ENCODE measurements at regions not wholly inside any gene's neighbourhood (a gene's known extent, or its start where the extent isn't known, plus 50 kb on each side); places are given as distances from the start of the nearest gene placed in this dataset.

- no peak for TF ChIP-seq CTCF (IDR thresholded peaks at IDR 0.05)
- H3K9me3 Mint-ChIP-seq (ENCODE audit: unreplicated experiment), result peaks cover 3% of the 10 kb centered on the region
- H3K4me3 Mint-ChIP-seq (ENCODE audit: unreplicated experiment), result no peak overlapping the region
- H3K4me1 Mint-ChIP-seq (ENCODE audit: unreplicated experiment), result no peaks in the 10 kb centered on the region
- no peak overlapping the region for H3K27ac Mint-ChIP-seq (ENCODE audit: unreplicated experiment)
- H3K36me3 Mint-ChIP-seq (ENCODE audit: unreplicated experiment), result no peaks in the 10 kb centered on the region
- no peak for DNase-seq (ENCODE audit: extremely low spot score, unreplicated experiment)
- H3K27me3 Mint-ChIP-seq (ENCODE audit: unreplicated experiment), result no peaks in the 10 kb centered on the region
Measured at GRCh38 chr6:3650959-3651697, 100.4 kb downstream of the PXDC1 start.

GRCh38 chr6:3650076-3650958 is 101.2 kb downstream of the PXDC1 start:
- H3K27ac Mint-ChIP-seq (ENCODE audit: unreplicated experiment), result no peak overlapping the region
- no peak overlapping the region for H3K4me3 Mint-ChIP-seq (ENCODE audit: unreplicated experiment)
- no peaks in the 10 kb centered on the region for H3K27me3 Mint-ChIP-seq (ENCODE audit: unreplicated experiment)
- no peaks in the 10 kb centered on the region for H3K36me3 Mint-ChIP-seq (ENCODE audit: unreplicated experiment)
- H3K9me3 Mint-ChIP-seq (ENCODE audit: unreplicated experiment), result peaks cover 3% of the 10 kb centered on the region
- H3K4me1 Mint-ChIP-seq (ENCODE audit: unreplicated experiment), result no peaks in the 10 kb centered on the region
- no peak for TF ChIP-seq CTCF (IDR thresholded peaks at IDR 0.05)
- DNase-seq (ENCODE audit: extremely low spot score, unreplicated experiment), result no peak

GRCh38 chr6:3648724-3649123 is 102.8 kb downstream of the PXDC1 start:
- TF ChIP-seq CTCF (IDR thresholded peaks at IDR 0.05), result no peak
- DNase-seq (ENCODE audit: extremely low spot score, unreplicated experiment), result no peak

GRCh38 chr6:3646616-3647362 is 104.7 kb downstream of the PXDC1 start:
- Mint-ChIP-seq H3K4me3 (ENCODE audit: unreplicated experiment) (no peak overlapping the region), H3K9me3 (ENCODE audit: unreplicated experiment) (peaks cover 3% of the 10 kb centered on the region), H3K4me1 (ENCODE audit: unreplicated experiment) (no peaks in the 10 kb centered on the region), H3K36me3 (ENCODE audit: unreplicated experiment) (no peaks in the 10 kb centered on the region), H3K27ac (ENCODE audit: unreplicated experiment) (no peak overlapping the region), H3K27me3 (ENCODE audit: unreplicated experiment) (peaks cover 2% of the 10 kb centered on the region)
- no peak for TF ChIP-seq CTCF (IDR thresholded peaks at IDR 0.05)
- DNase-seq (ENCODE audit: extremely low spot score, unreplicated experiment), result peak; percentile 66

More at GRCh38 chr6:3648724-3649123, 102.8 kb downstream of the PXDC1 start:
- H3K4me3 Mint-ChIP-seq (ENCODE audit: unreplicated experiment), result no peak overlapping the region
- peaks cover 3% of the 10 kb centered on the region for H3K9me3 Mint-ChIP-seq (ENCODE audit: unreplicated experiment)
- no peak overlapping the region for H3K27ac Mint-ChIP-seq (ENCODE audit: unreplicated experiment)
- H3K4me1 Mint-ChIP-seq (ENCODE audit: unreplicated experiment), result no peaks in the 10 kb centered on the region
- H3K27me3 Mint-ChIP-seq (ENCODE audit: unreplicated experiment), result peaks cover 2% of the 10 kb centered on the region
- no peaks in the 10 kb centered on the region for H3K36me3 Mint-ChIP-seq (ENCODE audit: unreplicated experiment)

- H3K27me3 Mint-ChIP-seq (ENCODE audit: unreplicated experiment), result peaks cover 2% of the 10 kb centered on the region
- no peak overlapping the region for H3K4me3 Mint-ChIP-seq (ENCODE audit: unreplicated experiment)
- no peak for TF ChIP-seq CTCF (IDR thresholded peaks at IDR 0.05)
- no peak overlapping the region for H3K27ac Mint-ChIP-seq (ENCODE audit: unreplicated experiment)
- H3K4me1 Mint-ChIP-seq (ENCODE audit: unreplicated experiment), result no peaks in the 10 kb centered on the region
- peaks cover 3% of the 10 kb centered on the region for H3K9me3 Mint-ChIP-seq (ENCODE audit: unreplicated experiment)
- peak; percentile 54 for DNase-seq (ENCODE audit: extremely low spot score, unreplicated experiment)
- H3K36me3 Mint-ChIP-seq (ENCODE audit: unreplicated experiment), result no peaks in the 10 kb centered on the region
Measured at GRCh38 chr6:3644739-3645012, 106.8 kb downstream of the PXDC1 start.
